Motor neuron (in vitro differentiated cells): ENCODE measurements at regions not wholly inside any gene's neighbourhood (a gene's known extent, or its start where the extent isn't known, plus 50 kb on each side); places are given as distances from the start of the nearest gene placed in this dataset.
A peak's percentile ranks its signal among the peaks of the same experiment; 100 is the strongest.

Experiments
- ATAC-seq, 8 experiments: fragments of 200-7000 bp; cut with Tn5 transposase; replicated peaks in 6 of 8; 2 replicates each; pipeline ENCODE4 v1.8.0; 2021; ENCODE audit warnings: mild to moderate bottlenecking in 8 of 8, moderate library complexity in 8 of 8
- H3K27ac ChIP-seq, 2 donors: fragments of 250-450 bp; sonication (Bioruptor Pico); 2 replicates each; pipeline ENCODE4 v1.9.0; 2021; ENCODE audit warnings: antibody characterized with exemption in 2 of 2, mild to moderate bottlenecking in 2 of 2, moderate library complexity in 1 of 2
- H3K4me1 ChIP-seq, 2 donors: fragments of 250-450 bp; sonication (Bioruptor Pico); replicated peaks in 1 of 2; 2 replicates each; pipeline ENCODE4 v1.6.1; 2021; ENCODE audit warnings: antibody characterized with exemption in 2 of 2, mild to moderate bottlenecking in 2 of 2, moderate library complexity in 1 of 2
- H3K4me3 ChIP-seq, 5 donors: fragments of 250-450 bp; sonication (Bioruptor Pico); 2 replicates each; pipeline ENCODE4 v1.9.0; 2021; ENCODE audit warnings: antibody characterized with exemption in 5 of 5, mild to moderate bottlenecking in 5 of 5, moderate library complexity in 4 of 5
- WGBS, 10 experiments: fragments of 450-650 bp; shearing (Covaris generic); methylation state at CpG; one replicate each; pipeline ENCODE4 v1.0.0; 2022; 5-methylcytosine and 5-hydroxymethylcytosine counted together
- in situ Hi-C, 9 experiments: fragments of 400-800 bp; cut with MboI; loops; one replicate each; pipeline ENCODE4 v1.15.0; 2021; ENCODE audit warnings: low sequenced_read_pairs in 9 of 9, low pct_unique_long_range_greater_than_20kb in 2 of 9; ENCODE audit not compliant: unreplicated experiment in 9 of 9

- H3K4me3 ChIP-seq: no peak overlapping the region
- ATAC-seq: no peak
- no peak overlapping the region for H3K27ac ChIP-seq
- in situ Hi-C loops: no loop called here
- WGBS, 10 experiments: 0 to 83% (median 40%) methylated on average over 1 of the region's 1 CpG; no CpG with 5 or more reads in 5 of the 10 experiments
- peaks cover 0 to 3% of the 10 kb centered on the region in 2 donors for H3K4me1 ChIP-seq
Observed at GRCh38 chr2:148567716-148568115, 76.8 kb upstream of the EPC2 start.

GRCh38 chr2:148568597-148568996 is 76.0 kb upstream of the EPC2 start:
- ATAC-seq: no peak
- Histone ChIP-seq H3K4me3 (no peak overlapping the region), H3K4me1 (peaks cover 0 to 3% of the 10 kb centered on the region in 2 donors), H3K27ac (no peak overlapping the region)
- WGBS, 10 experiments: 42 to 100% (median 91%) methylated on average over 1 to 5 of the region's 9 CpGs; no CpG with 5 or more reads in 3 of the 10 experiments
- in situ Hi-C loops: no loop called here

DNA sequence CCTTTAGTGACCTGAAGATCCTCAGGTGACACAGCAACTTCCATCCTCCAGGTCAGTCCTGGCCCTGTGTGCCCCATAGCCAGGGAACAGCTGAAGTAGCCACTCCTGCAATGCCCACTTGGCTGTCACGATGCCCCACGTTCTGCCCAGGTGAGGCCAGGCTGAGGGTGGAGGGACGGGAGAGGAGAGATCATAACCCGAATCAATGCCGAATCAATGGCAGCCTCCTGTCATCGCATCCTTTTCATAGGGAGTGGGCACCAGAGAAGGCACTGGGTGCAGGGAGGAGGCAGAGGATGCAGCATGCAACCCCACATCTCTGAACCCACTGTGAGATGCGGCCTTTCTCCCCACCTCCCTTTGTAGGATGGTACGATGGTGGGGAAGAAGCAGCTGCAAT is 75.3 kb upstream of the EPC2 start:
- 20 to 100% (median 83%) methylated on average over 1 to 5 of the region's 8 CpGs; no CpG with 5 or more reads in 3 of the 10 experiments for WGBS, 10 experiments
- Histone ChIP-seq H3K27ac (no peak overlapping the region), H3K4me3 (no peak overlapping the region), H3K4me1 (peaks cover 0 to 3% of the 10 kb centered on the region in 2 donors)
- in situ Hi-C loops: no loop called here
- ATAC-seq: no peak

GRCh38 chr2:148570989-148571388 is 73.6 kb upstream of the EPC2 start:
- 60 to 91% (median 80%) methylated on average over 1 to 5 of the region's 7 CpGs; no CpG with 5 or more reads in 5 of the 10 experiments for WGBS, 10 experiments
- in situ Hi-C loops: no loop called here

GRCh38 chr2:148577845-148578492 is 66.6 kb upstream of the EPC2 start:
- no peak overlapping the region for H3K4me3 ChIP-seq
- no peak for ATAC-seq
- 0 to 61% (median 20%) methylated on average over 1 to 4 of the region's 4 CpGs; no CpG with 5 or more reads in 3 of the 10 experiments for WGBS, 10 experiments
- no peaks in the 10 kb centered on the region for H3K4me1 ChIP-seq
- H3K27ac ChIP-seq: no peak overlapping the region
- in situ Hi-C loops: no loop called here

More at GRCh38 chr2:148570989-148571388, 73.6 kb upstream of the EPC2 start:
- no peak overlapping the region for H3K4me3 ChIP-seq
- peaks cover 0 to 3% of the 10 kb centered on the region in 2 donors for H3K4me1 ChIP-seq
- peak in 5 of 8 experiments; percentile 27 to 89 (median 47) for ATAC-seq
- H3K27ac ChIP-seq: no peak overlapping the region

DNA sequence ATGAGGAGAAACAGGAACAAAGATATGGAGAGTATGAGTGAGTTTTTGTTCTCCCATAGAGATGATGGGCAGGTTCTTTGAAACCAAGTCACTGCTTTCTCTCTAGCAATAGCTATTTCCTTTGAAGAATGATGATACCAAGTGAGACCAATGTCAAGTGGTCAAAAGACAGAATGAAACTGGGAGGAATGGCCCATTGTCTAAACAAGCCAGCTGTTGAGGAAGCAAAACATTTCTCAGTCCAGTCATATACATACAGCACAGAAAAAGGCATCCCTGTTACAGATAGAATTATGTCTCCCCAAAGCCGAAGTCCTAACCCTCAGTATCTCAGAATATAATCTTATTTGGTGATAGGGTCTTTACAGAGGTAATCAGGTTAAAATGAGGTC is 66.1 kb upstream of the EPC2 start:
- in situ Hi-C loops: no loop called here
- no peak overlapping the region for H3K27ac ChIP-seq
- ATAC-seq: no peak
- no peak overlapping the region for H3K4me3 ChIP-seq
- no peaks in the 10 kb centered on the region for H3K4me1 ChIP-seq
- 0 to 100% (median 74%) methylated on average over 1 of the region's 1 CpG; no CpG with 5 or more reads in 4 of the 10 experiments for WGBS, 10 experiments

GRCh38 chr2:148582679-148583511 is 61.7 kb upstream of the EPC2 start:
- H3K27ac ChIP-seq: no peak overlapping the region
- H3K4me3 ChIP-seq: no peak overlapping the region
- in situ Hi-C loops: no loop called here
- WGBS, 10 experiments: 31 to 100% (median 88%) methylated on average over 2 of the region's 2 CpGs; no CpG with 5 or more reads in 2 of the 10 experiments
- ATAC-seq: no peak
- peaks cover 0 to 14% of the 10 kb centered on the region in 2 donors for H3K4me1 ChIP-seq

DNA sequence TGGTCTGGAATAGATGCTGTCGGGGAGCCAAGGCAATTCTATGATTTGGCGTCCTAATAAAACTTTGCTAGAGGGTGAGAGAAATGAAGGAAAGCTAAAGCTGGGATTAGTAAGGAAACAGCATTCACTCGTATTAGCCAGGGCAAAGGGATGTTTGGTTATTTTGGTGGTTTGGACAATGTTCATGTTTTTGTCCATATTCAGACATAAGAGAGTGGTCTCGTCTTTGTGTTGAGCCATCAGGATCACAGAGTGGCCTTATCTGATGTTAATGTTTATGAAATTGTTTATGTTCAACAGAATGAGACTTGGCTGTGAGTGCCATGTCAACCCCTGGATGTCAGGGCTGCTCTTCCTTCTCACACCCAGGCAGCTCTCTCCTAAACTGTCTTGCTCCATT is 58.9 kb upstream of the EPC2 start:
- no peak for ATAC-seq
- H3K4me1 ChIP-seq: peaks cover 0 to 14% of the 10 kb centered on the region in 2 donors
- 20 to 100% (median 90%) methylated on average over 1 to 4 of the region's 4 CpGs; no CpG with 5 or more reads in 1 of the 10 experiments for WGBS, 10 experiments
- in situ Hi-C loops: no loop called here
- H3K27ac ChIP-seq: no peak overlapping the region
- no peak overlapping the region for H3K4me3 ChIP-seq

GRCh38 chr2:148586522-148587128 is 57.9 kb upstream of the EPC2 start:
- peaks cover 0 to 14% of the 10 kb centered on the region in 2 donors for H3K4me1 ChIP-seq
- H3K27ac ChIP-seq: no peak overlapping the region
- peak in 4 of 8 experiments; percentile 31 to 53 (median 50) for ATAC-seq
- in situ Hi-C loops: no loop called here
- H3K4me3 ChIP-seq: no peak overlapping the region
- WGBS, 10 experiments: 0 to 100% (median 35%) methylated on average over 1 to 4 of the region's 4 CpGs; no CpG with 5 or more reads in 1 of the 10 experiments

DNA sequence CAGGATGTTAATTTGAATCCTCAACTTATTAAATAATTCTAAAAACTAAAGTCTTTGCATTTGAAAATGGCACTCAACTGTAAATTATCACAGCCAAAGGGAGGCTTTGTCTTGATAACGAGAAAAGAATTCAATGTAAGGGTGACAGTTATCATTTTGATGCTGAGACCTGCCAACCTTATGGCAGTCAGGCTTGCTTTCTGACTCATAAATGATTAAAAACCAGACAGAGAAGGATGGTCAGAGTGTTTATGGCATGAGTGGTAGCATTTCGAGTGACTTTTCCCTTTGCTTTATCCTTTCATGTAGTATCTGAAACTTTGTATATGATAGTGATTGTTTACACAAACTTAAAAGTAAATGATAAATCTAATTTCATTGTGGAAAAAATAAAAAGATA is 53.9 kb upstream of the EPC2 start:
- 79 to 100% (median 93%) methylated on average over 1 to 2 of the region's 2 CpGs; no CpG with 5 or more reads in 2 of the 10 experiments for WGBS, 10 experiments
- ATAC-seq: no peak
- in situ Hi-C loops: no loop called here
- Histone ChIP-seq H3K4me1 (peaks cover 0 to 14% of the 10 kb centered on the region in 2 donors), H3K4me3 (no peak overlapping the region), H3K27ac (no peak overlapping the region)

- Histone ChIP-seq H3K27ac (no peak overlapping the region), H3K4me3 (no peak overlapping the region), H3K4me1 (no peaks in the 10 kb centered on the region)
- no peak for ATAC-seq
- in situ Hi-C loops: no loop called here
- 41 to 100% (median 89%) methylated on average over 1 to 3 of the region's 3 CpGs; no CpG with 5 or more reads in 5 of the 10 experiments for WGBS, 10 experiments
Observed at GRCh38 chr2:148592791-148593190, 51.8 kb upstream of the EPC2 start.

GRCh38 chr2:148593421-148593820 is 51.1 kb upstream of the EPC2 start:
- ATAC-seq: peak in 2 of 8 experiments; percentile 17 to 25
- WGBS, 10 experiments: 0 to 100% (median 82%) methylated on average over 1 to 4 of the region's 4 CpGs; no CpG with 5 or more reads in 1 of the 10 experiments
- in situ Hi-C loops: no loop called here
- Histone ChIP-seq H3K27ac (no peak overlapping the region), H3K4me3 (no peak overlapping the region), H3K4me1 (no peaks in the 10 kb centered on the region)

- H3K4me1 ChIP-seq: no peaks in the 10 kb centered on the region
- H3K27ac ChIP-seq: no peak overlapping the region
- no peak overlapping the region for H3K4me3 ChIP-seq
- 33 to 88% (median 70%) methylated on average over 1 to 5 of the region's 5 CpGs; no CpG with 5 or more reads in 1 of the 10 experiments for WGBS, 10 experiments
- ATAC-seq: no peak
- in situ Hi-C loops: no loop called here
Observed at GRCh38 chr2:148594216-148594615, 50.3 kb upstream of the EPC2 start.
